Vagina (tissue), 2 donors: ENCODE measurements at regions not wholly inside any gene's neighbourhood (a gene's known extent, or its start where the extent isn't known, plus 50 kb on each side); places are given as distances from the start of the nearest gene placed in this dataset.

ENCODE experiments used
- DNase-seq, 2 donors: peaks; one replicate each; pipeline ENCODE4 v3.0.0-alpha.2; 2017; ENCODE audit errors: extremely low spot score in 2 of 2
- H3K27ac ChIP-seq: fragments of 200-600 bp; sonication (generic); one replicate; pipeline ENCODE4 v1.5.1; 2019
- H3K27me3 ChIP-seq: fragments of 200-600 bp; sonication (generic); one replicate; pipeline ENCODE4 v1.5.1; 2019
- H3K36me3 ChIP-seq, 2 donors: fragments of 200-600 bp; sonication (generic); one replicate each; pipeline ENCODE4 v1.5.1; 2017 to 2019
- H3K4me1 ChIP-seq: fragments of 200-600 bp; sonication (generic); one replicate; pipeline ENCODE4 v1.5.1; 2019
- H3K4me3 ChIP-seq, 2 donors: fragments of 200-600 bp; sonication (generic); 1 replicate in 1 of 2; 2 replicates in 1 of 2; pipeline ENCODE4 v1.5.1; 2016 to 2019
- H3K9me3 ChIP-seq: fragments of 200-600 bp; sonication (generic); one replicate; pipeline ENCODE4 v1.5.1; 2019
- POLR2A ChIP-seq, 2 donors: fragments of 450-650 bp; IDR thresholded peaks; one replicate each; pipeline ENCODE4 v1.6.1; 2017; ENCODE audit warnings: antibody characterized with exemption in 2 of 2, mild to moderate bottlenecking in 2 of 2, moderate library complexity in 2 of 2
- POLR2AphosphoS5 ChIP-seq, 2 donors: sonication (generic); formaldehyde crosslinking; IDR thresholded peaks; one replicate each; pipeline ENCODE4 v1.9.0; 2017; ENCODE audit warnings: antibody characterized with exemption in 2 of 2, mild to moderate bottlenecking in 2 of 2, low read depth in 1 of 2; ENCODE audit not compliant: insufficient read depth in 1 of 2
- intact Hi-C: fragments of 100-400 bp; cut with DNase I; formaldehyde crosslinking; loops from one replicate; pipeline ENCODE4 v1.15.1; 2023
- TF ChIP-seq, protein P1 (sequence below), 3 experiments: fragments of 450-650 bp in 2 of 3; fragments of 200-600 bp in 1 of 3; sonication (generic) in 1 of 3; IDR thresholded peaks; one replicate each; pipeline ENCODE4 v1.5.1; 2017 to 2019; ENCODE audit warnings: antibody characterized with exemption in 3 of 3, mild to moderate bottlenecking in 2 of 3, moderate library complexity in 2 of 3

DNA sequence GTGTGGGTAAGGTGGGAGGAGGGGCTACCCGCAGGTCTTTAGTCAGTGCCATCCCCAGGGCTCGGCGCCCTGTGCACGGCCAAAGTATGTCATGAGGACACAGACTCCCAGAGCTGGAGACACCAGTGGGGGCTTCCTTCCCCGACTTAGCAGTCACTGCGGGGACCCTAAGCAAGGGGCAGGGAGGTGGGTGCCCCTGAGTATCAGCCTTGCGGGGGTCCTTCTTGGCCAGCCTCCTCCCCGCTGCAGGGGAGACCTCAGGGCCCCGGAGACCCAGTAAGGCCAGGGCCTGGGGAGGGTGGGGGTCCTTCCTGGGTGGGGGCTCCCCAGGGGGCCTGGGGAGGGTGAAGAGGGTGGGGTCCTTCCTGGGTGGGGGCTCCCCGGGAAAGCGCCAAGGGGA is 673.8 kb downstream of the BRD1 start:
- no peak for DNase-seq
- Histone ChIP-seq H3K4me3 (no peak overlapping the region), H3K36me3 (no peaks in the 10 kb centered on the region), H3K27me3 (no peaks in the 10 kb centered on the region), H3K27ac (no peak overlapping the region), H3K9me3 (no peaks in the 10 kb centered on the region), H3K4me1 (no peaks in the 10 kb centered on the region)
- TF ChIP-seq, protein P1, sequence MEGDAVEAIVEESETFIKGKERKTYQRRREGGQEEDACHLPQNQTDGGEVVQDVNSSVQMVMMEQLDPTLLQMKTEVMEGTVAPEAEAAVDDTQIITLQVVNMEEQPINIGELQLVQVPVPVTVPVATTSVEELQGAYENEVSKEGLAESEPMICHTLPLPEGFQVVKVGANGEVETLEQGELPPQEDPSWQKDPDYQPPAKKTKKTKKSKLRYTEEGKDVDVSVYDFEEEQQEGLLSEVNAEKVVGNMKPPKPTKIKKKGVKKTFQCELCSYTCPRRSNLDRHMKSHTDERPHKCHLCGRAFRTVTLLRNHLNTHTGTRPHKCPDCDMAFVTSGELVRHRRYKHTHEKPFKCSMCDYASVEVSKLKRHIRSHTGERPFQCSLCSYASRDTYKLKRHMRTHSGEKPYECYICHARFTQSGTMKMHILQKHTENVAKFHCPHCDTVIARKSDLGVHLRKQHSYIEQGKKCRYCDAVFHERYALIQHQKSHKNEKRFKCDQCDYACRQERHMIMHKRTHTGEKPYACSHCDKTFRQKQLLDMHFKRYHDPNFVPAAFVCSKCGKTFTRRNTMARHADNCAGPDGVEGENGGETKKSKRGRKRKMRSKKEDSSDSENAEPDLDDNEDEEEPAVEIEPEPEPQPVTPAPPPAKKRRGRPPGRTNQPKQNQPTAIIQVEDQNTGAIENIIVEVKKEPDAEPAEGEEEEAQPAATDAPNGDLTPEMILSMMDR (IDR thresholded peaks at IDR 0.05), result no peak
- TF ChIP-seq POLR2A (IDR thresholded peaks at IDR 0.05) (no peak), POLR2AphosphoS5 (IDR thresholded peaks at IDR 0.05; ENCODE audit: insufficient read depth in 1 of 2, low read depth in 1 of 2) (no peak)
- intact Hi-C loops, result no loop called here

DNA sequence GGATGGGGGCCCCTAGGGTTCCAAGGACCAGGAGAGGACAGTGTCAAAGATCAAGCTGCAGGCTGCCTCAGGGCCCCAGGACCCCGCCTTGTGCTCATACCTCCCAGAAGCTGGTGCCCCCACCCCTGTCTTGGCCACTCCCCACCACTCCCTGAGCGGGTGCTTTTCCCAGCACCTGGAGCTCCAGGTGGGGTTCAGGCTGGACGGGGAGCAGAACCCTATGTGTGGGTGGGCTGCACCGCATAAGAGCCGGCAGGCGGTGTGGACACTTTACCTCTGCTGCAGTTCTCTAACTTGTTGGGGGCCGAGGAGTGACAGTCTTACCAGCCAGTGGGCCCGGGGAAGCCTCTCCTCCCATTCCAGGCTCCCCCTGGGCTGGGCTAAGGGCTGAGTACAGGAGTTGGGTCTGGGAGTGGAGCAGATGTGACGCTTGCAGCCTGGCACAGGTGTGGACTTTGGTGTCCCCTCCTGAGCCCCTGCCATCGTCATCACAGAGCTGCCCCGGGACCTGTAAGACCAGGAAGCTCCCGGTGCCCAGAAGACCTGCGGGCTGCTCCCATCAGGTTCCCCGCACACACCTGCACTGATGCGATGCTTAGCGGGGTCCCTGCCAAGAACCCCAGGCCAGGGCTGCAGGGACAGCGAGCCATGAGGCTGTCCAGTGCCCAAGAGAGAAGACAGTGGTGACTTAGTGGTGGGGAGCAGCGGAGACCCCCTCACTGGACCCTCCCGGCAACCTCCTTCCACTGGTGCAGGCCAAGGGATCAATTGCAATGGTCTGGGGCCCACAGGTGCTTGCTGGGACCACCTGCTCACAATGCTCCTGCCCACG is 674.5 kb downstream of the BRD1 start:
- Histone ChIP-seq H3K36me3 (no peaks in the 10 kb centered on the region), H3K9me3 (no peaks in the 10 kb centered on the region), H3K4me1 (no peaks in the 10 kb centered on the region), H3K27me3 (no peaks in the 10 kb centered on the region), H3K4me3 (no peak overlapping the region), H3K27ac (no peak overlapping the region)
- no peak for DNase-seq
- TF ChIP-seq, protein P1 (IDR thresholded peaks at IDR 0.05), result no peak
- TF ChIP-seq POLR2AphosphoS5 (IDR thresholded peaks at IDR 0.05; ENCODE audit: insufficient read depth in 1 of 2, low read depth in 1 of 2) (no peak), POLR2A (IDR thresholded peaks at IDR 0.05) (no peak)
- intact Hi-C loops, result no loop called here

DNA sequence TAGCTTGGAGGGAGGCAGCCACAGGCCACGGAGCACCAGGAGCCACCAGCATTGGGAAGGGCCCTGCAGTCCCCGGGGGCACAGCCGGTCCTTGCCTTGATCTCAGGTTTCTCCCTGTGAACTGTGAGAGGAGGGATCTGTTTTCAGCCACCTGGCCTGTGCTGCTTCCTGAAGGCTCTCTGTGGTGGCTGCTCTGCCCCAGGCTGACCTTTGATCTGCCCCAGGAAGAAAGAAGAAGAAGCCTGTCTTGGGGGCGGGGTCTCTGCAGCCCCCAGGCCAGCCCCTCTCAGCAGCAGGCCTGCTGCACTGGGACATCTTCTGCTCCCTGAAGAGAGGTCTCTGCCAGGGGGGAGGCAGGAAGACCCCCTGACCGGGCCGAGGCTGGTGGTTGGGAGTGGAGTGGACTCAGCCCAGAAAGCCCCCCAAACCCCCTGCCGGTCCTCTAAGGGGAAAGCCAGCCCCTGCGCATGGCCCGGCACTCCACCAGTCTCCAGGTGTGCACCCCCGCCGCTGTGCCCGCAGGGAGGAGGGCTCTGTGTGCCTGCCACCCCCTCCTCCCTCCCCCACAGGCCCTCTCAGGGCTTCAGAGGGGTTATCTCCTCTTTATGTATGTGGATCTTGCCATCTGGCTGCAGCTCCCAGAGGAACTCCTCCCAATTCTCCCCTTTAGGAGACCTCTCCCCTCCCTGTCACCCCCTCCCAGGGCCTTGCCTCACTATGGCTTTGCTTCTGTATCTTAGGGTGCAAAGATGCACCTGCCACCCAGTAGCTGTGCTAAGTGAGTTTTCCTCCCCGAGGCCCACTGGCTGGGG is 675.3 kb downstream of the BRD1 start:
- no peak for DNase-seq
- intact Hi-C loops, result no loop called here
- Histone ChIP-seq H3K27ac (no peak overlapping the region), H3K4me1 (no peaks in the 10 kb centered on the region), H3K27me3 (no peaks in the 10 kb centered on the region), H3K4me3 (no peak overlapping the region), H3K9me3 (no peaks in the 10 kb centered on the region), H3K36me3 (no peaks in the 10 kb centered on the region)
- TF ChIP-seq POLR2AphosphoS5 (IDR thresholded peaks at IDR 0.05; ENCODE audit: insufficient read depth in 1 of 2, low read depth in 1 of 2) (no peak), POLR2A (IDR thresholded peaks at IDR 0.05) (no peak)
- TF ChIP-seq, protein P1 (IDR thresholded peaks at IDR 0.05), result no peak

DNA sequence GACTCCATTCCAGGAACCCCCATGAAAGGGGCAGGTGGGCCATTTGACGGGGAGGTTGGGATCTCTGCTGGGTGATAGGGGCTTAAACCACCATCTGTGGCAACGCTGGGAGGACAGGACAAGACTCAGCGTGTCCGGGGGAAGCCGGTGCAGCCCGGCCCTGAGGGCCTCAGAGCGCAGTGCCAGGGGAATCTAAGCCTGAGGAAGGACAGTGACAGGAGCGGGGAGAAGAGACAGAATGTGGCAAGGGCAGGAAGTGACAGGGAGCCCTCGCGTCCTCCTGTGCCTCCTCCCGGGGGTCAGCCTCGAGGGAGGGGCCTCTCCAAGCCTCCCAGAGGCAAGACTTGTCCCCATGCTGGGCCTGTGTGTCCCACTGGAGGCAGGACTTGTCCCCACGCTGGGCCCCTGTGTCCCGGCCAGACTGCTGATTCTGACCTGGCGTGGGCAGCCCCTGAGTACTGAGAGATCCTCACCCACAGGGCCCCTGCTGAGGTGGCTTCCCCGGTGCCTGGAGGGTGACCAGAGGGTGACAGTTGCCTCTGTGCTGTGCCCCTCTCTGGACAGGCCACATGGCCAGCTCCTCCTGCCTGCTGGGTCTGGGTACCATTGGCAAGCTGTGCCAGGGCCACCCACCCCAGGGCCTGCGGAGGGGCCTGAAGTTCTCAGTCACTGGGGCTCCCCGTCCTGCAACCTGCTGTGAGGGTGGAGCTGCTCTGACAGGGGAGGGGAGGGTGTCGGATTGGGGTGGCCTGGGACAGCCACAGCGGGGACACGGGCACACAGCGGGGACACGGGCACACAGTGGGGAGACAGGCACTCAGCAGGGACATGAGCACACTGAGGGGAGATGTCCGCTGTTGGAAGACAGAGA is 676.2 kb downstream of the BRD1 start:
- Histone ChIP-seq H3K4me3 (no peak overlapping the region), H3K36me3 (no peaks in the 10 kb centered on the region), H3K4me1 (no peaks in the 10 kb centered on the region), H3K9me3 (no peaks in the 10 kb centered on the region), H3K27ac (no peak overlapping the region), H3K27me3 (no peaks in the 10 kb centered on the region)
- intact Hi-C loops, result no loop called here
- no peak for DNase-seq
- TF ChIP-seq POLR2AphosphoS5 (IDR thresholded peaks at IDR 0.05; ENCODE audit: insufficient read depth in 1 of 2, low read depth in 1 of 2), result no peak
- TF ChIP-seq, protein P1 (IDR thresholded peaks at IDR 0.05), result no peak
- no peak for TF ChIP-seq POLR2A (IDR thresholded peaks at IDR 0.05)
